ENCODE measurements at regions not wholly inside any gene's neighbourhood (a gene's known extent, or its start where the extent isn't known, plus 50 kb on each side); places are given as distances from the start of the nearest gene placed in this dataset.
"Not testable (repeated sequence)": the region's sequence is repeated elsewhere in the genome, so short reads cannot be mapped to it uniquely, and the experiment has no call there.

- no peak for DNase-seq (ENCODE audit: low read depth, low spot score)
- H3K36me3 Mint-ChIP-seq (ENCODE audit: low read depth) = no peaks in the 10 kb centered on the region
- H3K4me3 Mint-ChIP-seq = no peak overlapping the region
- no peak overlapping the region for H3K27ac Mint-ChIP-seq (ENCODE audit: unreplicated experiment)
- no peaks in the 10 kb centered on the region for H3K9me3 Mint-ChIP-seq
- H3K4me1 Mint-ChIP-seq = no peaks in the 10 kb centered on the region
- no peak for TF ChIP-seq CTCF (conservative IDR thresholded peaks at IDR 0.05)
- H3K27me3 Mint-ChIP-seq (ENCODE audit: low read depth) = peaks cover 26% of the 10 kb centered on the region
Observed at GRCh38 chr10:71014021-71014805, 125.8 kb upstream of the PCBD1 start.

DNA sequence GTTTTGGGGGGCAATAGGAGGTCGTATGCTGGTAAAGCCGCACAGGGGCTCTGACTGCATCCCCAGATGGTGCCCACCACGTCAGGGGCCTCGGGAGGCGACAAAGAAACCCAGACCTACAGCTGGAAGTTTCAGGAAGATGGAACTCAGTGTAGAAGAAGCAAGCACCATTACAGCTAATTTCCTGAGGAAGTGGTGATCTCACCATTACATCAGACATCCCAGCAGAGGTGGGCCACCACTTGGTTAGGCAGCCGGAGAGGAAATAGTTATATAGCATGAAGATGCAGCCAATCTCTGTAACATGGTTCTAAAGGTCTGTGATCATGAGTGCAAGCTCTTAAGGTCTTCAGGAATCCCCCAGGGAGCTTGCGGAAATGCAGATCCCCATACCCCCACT is 127.3 kb upstream of the PCBD1 start:
- Mint-ChIP-seq H3K27ac (ENCODE audit: unreplicated experiment) (no peak overlapping the region), H3K27me3 (ENCODE audit: low read depth) (peaks cover 23% of the 10 kb centered on the region), H3K4me1 (no peaks in the 10 kb centered on the region), H3K9me3 (no peaks in the 10 kb centered on the region), H3K4me3 (no peak overlapping the region), H3K36me3 (ENCODE audit: low read depth) (no peaks in the 10 kb centered on the region)
- TF ChIP-seq CTCF (conservative IDR thresholded peaks at IDR 0.05) = no peak
- DNase-seq (ENCODE audit: low read depth, low spot score) = no peak

DNA sequence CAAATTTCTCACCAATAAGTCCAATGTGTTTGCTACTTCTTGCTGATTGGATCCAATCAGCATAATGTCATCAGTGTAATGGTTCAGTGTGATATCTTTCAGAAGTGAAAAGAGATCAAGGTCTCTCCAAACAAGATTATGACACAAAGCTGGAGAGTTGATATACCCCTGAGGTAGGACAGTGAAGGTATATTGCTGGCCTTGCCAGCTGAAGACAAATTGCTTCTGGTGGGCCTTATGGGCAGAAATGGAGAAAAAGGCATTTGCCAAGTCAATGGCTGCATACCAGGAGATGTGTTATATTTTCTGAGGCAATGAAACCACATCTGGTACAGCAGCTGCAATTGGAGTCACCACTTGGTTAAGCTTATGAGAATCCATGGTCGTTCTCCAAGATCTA is 131.7 kb upstream of the PCBD1 start:
- H3K9me3 Mint-ChIP-seq; DNase-seq (ENCODE audit: low read depth, low spot score); H3K27ac Mint-ChIP-seq (ENCODE audit: unreplicated experiment); H3K36me3 Mint-ChIP-seq (ENCODE audit: low read depth); H3K4me1 Mint-ChIP-seq; H3K4me3 Mint-ChIP-seq: not testable (repeated sequence)
- H3K27me3 Mint-ChIP-seq (ENCODE audit: low read depth) = peaks cover 17% of the 10 kb centered on the region

DNA sequence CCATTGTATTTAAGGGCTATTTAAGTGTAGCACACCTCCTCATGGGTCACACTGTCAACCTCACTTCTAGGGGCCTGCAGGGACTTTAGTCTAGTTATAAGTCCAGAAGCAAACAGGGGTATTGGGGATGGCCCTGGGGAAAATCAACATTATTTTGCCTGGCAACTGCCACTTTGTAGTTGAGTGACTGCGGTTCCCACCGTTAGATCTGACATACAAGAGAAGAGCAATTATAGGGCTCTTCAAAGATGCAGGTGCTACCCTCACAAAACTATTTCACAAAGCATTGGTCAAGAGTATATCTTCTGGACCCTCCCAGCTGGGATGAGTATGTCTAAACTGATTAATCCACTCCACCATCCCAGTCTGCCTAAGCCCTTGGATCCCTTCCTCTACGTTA is 133.0 kb upstream of the PCBD1 start:
- H3K36me3 Mint-ChIP-seq (ENCODE audit: low read depth) = peaks cover 3% of the 10 kb centered on the region
- DNase-seq (ENCODE audit: low read depth, low spot score) = no peak
- peaks cover 7% of the 10 kb centered on the region for H3K9me3 Mint-ChIP-seq
- no peaks in the 10 kb centered on the region for H3K4me1 Mint-ChIP-seq
- no peak overlapping the region for H3K27ac Mint-ChIP-seq (ENCODE audit: unreplicated experiment)
- peaks cover 11% of the 10 kb centered on the region for H3K27me3 Mint-ChIP-seq (ENCODE audit: low read depth)
- TF ChIP-seq CTCF (conservative IDR thresholded peaks at IDR 0.05) = no peak
- H3K4me3 Mint-ChIP-seq = no peak overlapping the region

GRCh38 chr10:71023704-71024283 is 135.4 kb upstream of the PCBD1 start:
- no peak for DNase-seq (ENCODE audit: low read depth, low spot score)

More at GRCh38 chr10:71023704-71024283, 135.4 kb upstream of the PCBD1 start:
- TF ChIP-seq CTCF (conservative IDR thresholded peaks at IDR 0.05) = no peak
- H3K9me3 Mint-ChIP-seq = peaks cover 7% of the 10 kb centered on the region
- peaks cover 3% of the 10 kb centered on the region for H3K36me3 Mint-ChIP-seq (ENCODE audit: low read depth)
- H3K4me3 Mint-ChIP-seq = no peak overlapping the region
- H3K4me1 Mint-ChIP-seq = no peaks in the 10 kb centered on the region
- no peaks in the 10 kb centered on the region for H3K27me3 Mint-ChIP-seq (ENCODE audit: low read depth)
- H3K27ac Mint-ChIP-seq (ENCODE audit: unreplicated experiment) = no peak overlapping the region

Data from neural crest cell (in vitro differentiated cells).